PC-9 (cell line): ENCODE measurements at regions not wholly inside any gene's neighbourhood (a gene's known extent, or its start where the extent isn't known, plus 50 kb on each side); places are given as distances from the start of the nearest gene placed in this dataset.

ENCODE experiments used
- BruUV-seq: library from RNA; stranded (reverse); fragments of 400-500 nt; replicated peaks from 2 replicates; lab custom pipeline; 2021; lab: Mats Ljungman, UMichigan
- CTCF ChIA-PET: fragments of 300-600 bp; sonication (Branson Sonifier 250); formaldehyde crosslinking; loops from one replicate; lab custom pipeline; 2022; ENCODE audit warnings: antibody characterized with exemption; lab: Charles Lee
- POLR2A ChIA-PET: fragments of 300-600 bp; sonication (Branson Sonifier 250); formaldehyde crosslinking; loops from one replicate; lab custom pipeline; 2022; ENCODE audit warnings: antibody characterized with exemption; ENCODE audit not compliant: unreplicated experiment; lab: Charles Lee
- DNase-seq, 2 experiments: peaks; one replicate each; pipeline versions ENCODE4 v3.0.0 to v3.0.0-alpha.2; 2015 to 2022; ENCODE audit warnings: mixed read lengths in 1 of 2
- H2AFZ ChIP-seq: fragments of 200-600 bp; sonication (generic); 2 replicates; pipeline ENCODE4 v1.8.1; 2017; ENCODE audit warnings: antibody characterized with exemption
- H3F3A ChIP-seq: fragments of 200-600 bp; sonication (generic); 2 replicates; pipeline ENCODE4 v1.8.1; 2017; ENCODE audit warnings: antibody characterized with exemption, mild to moderate bottlenecking, low read depth; ENCODE audit not compliant: insufficient read depth
- H3K27ac ChIP-seq: fragments of 200-600 bp; sonication (generic); 2 replicates; pipeline ENCODE4 v1.6.1; 2016; ENCODE audit warnings: mixed run types
- H3K27me3 ChIP-seq: fragments of 200-600 bp; sonication (generic); 2 replicates; pipeline ENCODE4 v1.6.1; 2016; ENCODE audit warnings: low read depth, mixed run types; ENCODE audit not compliant: insufficient read depth
- H3K36me3 ChIP-seq: fragments of 200-600 bp; sonication (generic); 2 replicates; pipeline ENCODE4 v1.6.1; 2016; ENCODE audit warnings: low read depth, mixed run types
- H3K4me1 ChIP-seq: fragments of 200-600 bp; sonication (generic); replicated peaks from 2 replicates; pipeline ENCODE4 v1.6.1; 2016; ENCODE audit warnings: mixed run types; ENCODE audit not compliant: insufficient read depth
- H3K4me2 ChIP-seq: fragments of 200-600 bp; sonication (generic); 2 replicates; pipeline ENCODE4 v1.6.1; 2017; ENCODE audit warnings: mixed run types
- H3K4me3 ChIP-seq: fragments of 200-600 bp; sonication (generic); 2 replicates; pipeline ENCODE4 v1.6.1; 2016; ENCODE audit warnings: mixed run types
- H3K79me2 ChIP-seq: fragments of 200-600 bp; sonication (generic); 2 replicates; pipeline ENCODE4 v1.6.1; 2017; ENCODE audit warnings: low read depth, mixed run types
- H3K9me2 ChIP-seq: fragments of 200-600 bp; sonication (generic); 2 replicates; pipeline ENCODE4 v1.8.1; 2017; ENCODE audit warnings: mild to moderate bottlenecking; ENCODE audit not compliant: insufficient read depth
- H3K9me3 ChIP-seq: fragments of 200-600 bp; sonication (generic); 2 replicates; pipeline ENCODE4 v1.8.1; 2016; ENCODE audit warnings: low read depth; ENCODE audit not compliant: insufficient read depth
- H4K20me1 ChIP-seq: fragments of 200-600 bp; sonication (generic); 2 replicates; pipeline ENCODE4 v1.8.1; 2017; ENCODE audit not compliant: insufficient read depth
- EZH2 ChIP-seq: fragments of 200-600 bp; sonication (generic); IDR thresholded peaks from 2 replicates; pipeline ENCODE4 v1.8.0; 2017; ENCODE audit warnings: antibody characterized with exemption, low read depth
- intact Hi-C: fragments of 100-400 bp; cut with micrococcal nuclease; formaldehyde crosslinking; loops from one replicate; pipeline ENCODE4 v1.10.0; 2022; ENCODE audit not compliant: unreplicated experiment
- TF ChIP-seq, protein P1 (sequence below): fragments of 200-600 bp; sonication (generic); conservative IDR thresholded peaks from 2 replicates; pipeline ENCODE4 v1.6.1; 2017; ENCODE audit warnings: mixed run types, antibody characterized with exemption, mild to moderate bottlenecking, moderate library complexity

DNA sequence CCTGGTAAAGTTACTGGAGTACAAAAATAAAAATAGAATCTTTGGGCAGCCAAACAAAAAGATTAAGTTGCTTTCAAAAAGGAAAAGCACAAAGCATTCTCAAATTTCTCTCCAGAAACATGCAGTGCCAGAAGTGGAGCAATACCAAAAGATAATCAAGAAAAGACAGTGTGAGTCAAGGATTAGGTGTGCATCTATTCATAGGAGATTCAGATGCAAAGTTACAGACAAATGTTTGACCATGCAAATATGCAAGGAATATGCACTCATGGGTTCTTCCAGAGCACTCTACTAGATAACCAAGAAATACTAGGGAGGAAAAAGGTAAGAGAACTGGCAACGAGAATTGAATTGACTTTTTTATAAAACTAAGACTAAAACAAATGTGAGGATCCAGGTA is 51.8 kb upstream of the CDH20 start:
- no peak overlapping the region for H3K27ac ChIP-seq
- CTCF ChIA-PET: no interaction called here

DNA sequence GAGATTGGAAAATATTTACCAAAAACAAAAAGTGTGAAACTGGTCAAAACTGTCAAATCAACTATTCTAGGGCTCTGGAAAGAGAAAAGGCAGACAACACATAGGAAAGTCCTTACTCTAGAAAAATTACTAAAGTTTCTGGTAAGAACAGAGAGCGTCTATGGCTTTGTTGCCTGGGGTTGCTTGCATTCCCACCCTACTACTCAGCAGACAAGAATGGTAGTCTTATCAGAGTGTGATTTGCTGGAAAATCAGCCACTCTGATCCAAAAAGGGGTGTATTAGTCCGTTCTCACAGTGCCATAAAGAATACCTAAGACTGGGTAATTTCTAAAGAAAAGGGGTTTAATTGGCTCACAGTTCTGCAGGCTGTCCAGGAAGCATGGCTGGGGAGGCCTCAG is 50.3 kb upstream of the CDH20 start:
- no peak overlapping the region for H3K4me3 ChIP-seq
- H3K27me3 ChIP-seq: no peaks in the 10 kb centered on the region
- H3K36me3 ChIP-seq: no peaks in the 10 kb centered on the region
- no peaks in the 10 kb centered on the region for H3K4me1 ChIP-seq
- no peaks in the 10 kb centered on the region for H3K9me3 ChIP-seq
- no peaks in the 10 kb centered on the region for H3K9me2 ChIP-seq
- ChIA-PET CTCF (no interaction called here), POLR2A (no interaction called here)
- H3K27ac ChIP-seq: no peak overlapping the region
- H4K20me1 ChIP-seq: no peaks in the 10 kb centered on the region
- BruUV-seq: no TSS peak
- H3F3A ChIP-seq: no peaks in the 10 kb centered on the region
- H3K79me2 ChIP-seq: no peaks in the 10 kb centered on the region
- DNase-seq: no peak
- no peak for TF ChIP-seq EZH2
- TF ChIP-seq, protein P1, sequence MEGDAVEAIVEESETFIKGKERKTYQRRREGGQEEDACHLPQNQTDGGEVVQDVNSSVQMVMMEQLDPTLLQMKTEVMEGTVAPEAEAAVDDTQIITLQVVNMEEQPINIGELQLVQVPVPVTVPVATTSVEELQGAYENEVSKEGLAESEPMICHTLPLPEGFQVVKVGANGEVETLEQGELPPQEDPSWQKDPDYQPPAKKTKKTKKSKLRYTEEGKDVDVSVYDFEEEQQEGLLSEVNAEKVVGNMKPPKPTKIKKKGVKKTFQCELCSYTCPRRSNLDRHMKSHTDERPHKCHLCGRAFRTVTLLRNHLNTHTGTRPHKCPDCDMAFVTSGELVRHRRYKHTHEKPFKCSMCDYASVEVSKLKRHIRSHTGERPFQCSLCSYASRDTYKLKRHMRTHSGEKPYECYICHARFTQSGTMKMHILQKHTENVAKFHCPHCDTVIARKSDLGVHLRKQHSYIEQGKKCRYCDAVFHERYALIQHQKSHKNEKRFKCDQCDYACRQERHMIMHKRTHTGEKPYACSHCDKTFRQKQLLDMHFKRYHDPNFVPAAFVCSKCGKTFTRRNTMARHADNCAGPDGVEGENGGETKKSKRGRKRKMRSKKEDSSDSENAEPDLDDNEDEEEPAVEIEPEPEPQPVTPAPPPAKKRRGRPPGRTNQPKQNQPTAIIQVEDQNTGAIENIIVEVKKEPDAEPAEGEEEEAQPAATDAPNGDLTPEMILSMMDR: no peak
- intact Hi-C loops: no loop called here
- H2AFZ ChIP-seq: no peak overlapping the region
- no peak overlapping the region for H3K4me2 ChIP-seq

More for the DNA sequence above, 51.8 kb upstream of the CDH20 start:
- no peaks in the 10 kb centered on the region for H3K9me3 ChIP-seq
- intact Hi-C loops: no loop called here
- TF ChIP-seq, protein P1: no peak
- TF ChIP-seq EZH2: no peak
- POLR2A ChIA-PET: no interaction called here
- H3F3A ChIP-seq: no peaks in the 10 kb centered on the region
- H3K4me3 ChIP-seq: no peak overlapping the region
- no peaks in the 10 kb centered on the region for H3K9me2 ChIP-seq
- H4K20me1 ChIP-seq: no peaks in the 10 kb centered on the region
- DNase-seq: no peak
- no peaks in the 10 kb centered on the region for H3K36me3 ChIP-seq
- H3K79me2 ChIP-seq: no peaks in the 10 kb centered on the region
- no peak overlapping the region for H2AFZ ChIP-seq
- no TSS peak for BruUV-seq
- H3K4me2 ChIP-seq: no peak overlapping the region
- H3K27me3 ChIP-seq: no peaks in the 10 kb centered on the region
- H3K4me1 ChIP-seq: no peaks in the 10 kb centered on the region
